B cell (primary cell): ENCODE measurements at regions not wholly inside any gene's neighbourhood (a gene's known extent, or its start where the extent isn't known, plus 50 kb on each side); places are given as distances from the start of the nearest gene placed in this dataset.

ENCODE experiments used
- ATAC-seq: fragments of 200-7000 bp; cut with Tn5 transposase; one replicate; pipeline ENCODE4 v1.10.0; 2021; ENCODE audit warnings: low read depth, mild to moderate bottlenecking, moderate number of reproducible peaks, moderate library complexity
- CTCF ChIA-PET: fragments of 350-600 bp; sonication (Branson Sonifier 250); formaldehyde crosslinking; loops from one replicate; lab custom pipeline; 2021; ENCODE audit warnings: antibody characterized with exemption, inconsistent platforms; lab: Charles Lee
- POLR2A ChIA-PET: fragments of 350-600 bp; sonication (Branson Sonifier 250); formaldehyde crosslinking; loops from one replicate; lab custom pipeline; 2021; ENCODE audit warnings: antibody characterized with exemption; lab: Charles Lee
- DNase-seq: peaks from one replicate; pipeline ENCODE4 v3.0.0; 2013
- H2AFZ ChIP-seq: 2 replicates; pipeline ENCODE4 v1.6.1; 2012; ENCODE audit warnings: mild to moderate bottlenecking, low read depth, low read length; ENCODE audit not compliant: insufficient read depth, poor library complexity, severe bottlenecking
- H3K27ac ChIP-seq, 2 donors: 1 replicate in 1 of 2; 2 replicates in 1 of 2; pipeline ENCODE4 v1.5.1; 2012 to 2013; ENCODE audit warnings: low read length in 2 of 2, mild to moderate bottlenecking in 2 of 2, moderate library complexity in 1 of 2
- H3K27me3 ChIP-seq, 4 experiments: fragments of 200-600 bp in 1 of 4; sonication (generic) in 1 of 4; replicated peaks in 1 of 4; 1 replicate in 2 of 4; 2 replicates in 2 of 4; pipeline versions ENCODE4 v1.6.1 to v1.7.0; 2013 to 2016; ENCODE audit warnings: low read length in 3 of 4, mild to moderate bottlenecking in 2 of 4, mixed read lengths in 1 of 4, moderate library complexity in 1 of 4; ENCODE audit not compliant: insufficient read depth in 4 of 4, control insufficient read depth in 3 of 4; ENCODE audit errors: control extremely low read depth in 1 of 4
- H3K36me3 ChIP-seq, 2 experiments: replicated peaks in 1 of 2; 1 replicate in 1 of 2; 2 replicates in 1 of 2; pipeline versions ENCODE4 v1.6.1 to v1.7.1; 2013; ENCODE audit warnings: low read length in 1 of 2; ENCODE audit not compliant: insufficient read depth in 2 of 2, control insufficient read depth in 1 of 2; ENCODE audit errors: control extremely low read depth in 1 of 2, extremely low read depth in 1 of 2
- H3K4me1 ChIP-seq, 2 donors: fragments of 200-600 bp in 1 of 2; sonication (generic) in 1 of 2; 1 replicate in 1 of 2; 2 replicates in 1 of 2; pipeline versions ENCODE4 v1.5.1 to v1.6.1; 2013 to 2017; ENCODE audit warnings: low read length in 2 of 2; ENCODE audit not compliant: control insufficient read depth in 2 of 2, insufficient read depth in 2 of 2
- H3K4me2 ChIP-seq: replicated peaks from 2 replicates; pipeline ENCODE3; 2012; ENCODE audit warnings: mild to moderate bottlenecking, low read depth, low read length; ENCODE audit not compliant: poor library complexity, severe bottlenecking
- H3K4me3 ChIP-seq, 5 experiments: fragments of 200-600 bp in 1 of 5; sonication (generic) in 1 of 5; 1 replicate in 3 of 5; 2 replicates in 2 of 5; pipeline versions ENCODE4 v1.5.1 to v1.7.0; 2011 to 2016; ENCODE audit warnings: low read length in 4 of 5, mild to moderate bottlenecking in 4 of 5, low read depth in 2 of 5, control low read depth in 1 of 5, moderate library complexity in 1 of 5; ENCODE audit not compliant: insufficient read depth in 1 of 5; ENCODE audit errors: control extremely low read depth in 1 of 5, extremely low read depth in 1 of 5
- H3K79me2 ChIP-seq: fragments of 200-600 bp; sonication (generic); one replicate; pipeline ENCODE4 v1.6.0; 2016; ENCODE audit warnings: low read length; ENCODE audit not compliant: control insufficient read depth, insufficient read depth
- H3K9ac ChIP-seq: fragments of 200-600 bp; sonication (generic); 2 replicates; pipeline ENCODE4 v1.6.1; 2017; ENCODE audit warnings: mild to moderate bottlenecking, low read length, moderate library complexity
- H3K9me3 ChIP-seq, 3 donors: one replicate each; pipeline versions ENCODE4 v1.6.1 to v1.7.1; 2013; ENCODE audit warnings: low read length in 2 of 3; ENCODE audit not compliant: control insufficient read depth in 2 of 3, insufficient read depth in 1 of 3; ENCODE audit errors: control extremely low read depth in 1 of 3
- H4K20me1 ChIP-seq: 2 replicates; pipeline ENCODE4 v1.6.0; 2012; ENCODE audit warnings: mild to moderate bottlenecking, low read length; ENCODE audit not compliant: insufficient read depth, control insufficient read depth, poor library complexity, severe bottlenecking
- H3K27ac Mint-ChIP-seq: one replicate; pipeline ENCODE4 v1.8.0; 2021; ENCODE audit warnings: mixed read lengths
- H3K27me3 Mint-ChIP-seq: one replicate; pipeline ENCODE4 v1.8.0; 2021; ENCODE audit warnings: mixed read lengths
- H3K4me1 Mint-ChIP-seq: one replicate; pipeline ENCODE4 v1.8.0; 2021; ENCODE audit warnings: mixed read lengths
- H3K4me3 Mint-ChIP-seq: one replicate; pipeline ENCODE4 v1.8.0; 2021; ENCODE audit warnings: mixed read lengths
- H3K9me3 Mint-ChIP-seq: one replicate; pipeline ENCODE4 v1.8.0; 2022; ENCODE audit warnings: mixed read lengths; ENCODE audit not compliant: insufficient read depth
- CTCF ChIP-seq: fragments of 200-600 bp; IDR thresholded peaks from one replicate; pipeline ENCODE4 v1.8.0; 2022; ENCODE audit warnings: antibody characterized with exemption, mild to moderate bottlenecking
- EZH2 ChIP-seq: IDR thresholded peaks from 2 replicates; pipeline ENCODE4 v1.6.1; 2012; ENCODE audit warnings: borderline replicate concordance, low read depth, mild to moderate bottlenecking, moderate library complexity, low read length; ENCODE audit not compliant: insufficient read depth, poor library complexity, severe bottlenecking
- WGBS: methylation state at CpG from one replicate; pipeline ENCODE4 v1.1.5; 2013; ENCODE audit warnings: missing lambda C conversion rate; ENCODE audit not compliant: insufficient coverage; 5-methylcytosine and 5-hydroxymethylcytosine counted together
- intact Hi-C: fragments of 100-400 bp; cut with micrococcal nuclease; formaldehyde crosslinking; loops from one replicate; pipeline ENCODE4 v1.10.0; 2022

DNA sequence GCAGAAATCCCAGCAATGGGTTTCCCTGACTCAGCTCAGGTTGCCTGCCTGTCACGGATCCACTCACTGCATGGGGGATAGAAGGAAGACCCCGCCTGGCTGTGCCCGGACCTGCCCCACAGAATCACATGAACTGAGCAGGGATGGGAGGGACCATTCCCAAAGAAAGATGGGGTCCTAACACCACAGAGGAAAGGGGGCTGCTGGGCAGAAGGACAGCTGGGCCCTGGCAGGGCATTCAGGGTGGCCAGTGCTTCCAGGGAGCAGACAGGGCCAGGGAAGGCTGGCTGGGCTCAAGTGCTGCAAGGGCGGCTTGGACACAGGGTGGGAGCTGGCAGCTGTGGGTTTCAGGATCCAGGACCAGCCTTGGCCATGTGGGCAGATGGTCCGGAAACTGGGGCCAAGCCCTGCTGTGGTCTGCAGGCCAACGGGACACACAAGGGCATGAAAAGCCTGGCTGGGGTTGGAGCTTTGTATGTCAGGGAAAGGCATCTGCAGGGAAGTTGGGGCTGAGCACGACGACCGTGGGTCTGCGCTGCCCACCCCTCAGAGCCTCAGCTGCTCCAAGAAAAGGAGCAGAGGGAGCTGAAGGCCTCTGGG lies 723.9 kb downstream of the PTPRU start:
- ATAC-seq, result no peak
- POLR2A ChIA-PET, result no interaction called here
- TF ChIP-seq CTCF, result no peak
- TF ChIP-seq EZH2, result no peak
- no peaks in the 10 kb centered on the region for H3K4me1 ChIP-seq
- H3K27ac ChIP-seq, result no peak overlapping the region
- H3K27me3 Mint-ChIP-seq, result peaks cover 5% of the 10 kb centered on the region
- peaks cover 0 to 8% (median 0%) of the 10 kb centered on the region in 3 donors for H3K9me3 ChIP-seq
- CTCF ChIA-PET, result no interaction called here
- H3K9ac ChIP-seq, result no peak overlapping the region
- H3K9me3 Mint-ChIP-seq, result no peaks in the 10 kb centered on the region
- no peaks in the 10 kb centered on the region for H4K20me1 ChIP-seq
- WGBS, result 90% methylated on average over 9 of the region's 10 CpGs
- DNase-seq, result no peak
- H3K4me3 ChIP-seq, result no peak overlapping the region
- no peaks in the 10 kb centered on the region for H3K27me3 ChIP-seq
- intact Hi-C loops, result no loop called here
- no peaks in the 10 kb centered on the region for H3K4me1 Mint-ChIP-seq
- no peak overlapping the region for H3K27ac Mint-ChIP-seq
- no peaks in the 10 kb centered on the region for H3K36me3 ChIP-seq
- no peaks in the 10 kb centered on the region for H3K79me2 ChIP-seq
- H3K4me3 Mint-ChIP-seq, result no peak overlapping the region
- no peak overlapping the region for H3K4me2 ChIP-seq
- no peak overlapping the region for H2AFZ ChIP-seq

DNA sequence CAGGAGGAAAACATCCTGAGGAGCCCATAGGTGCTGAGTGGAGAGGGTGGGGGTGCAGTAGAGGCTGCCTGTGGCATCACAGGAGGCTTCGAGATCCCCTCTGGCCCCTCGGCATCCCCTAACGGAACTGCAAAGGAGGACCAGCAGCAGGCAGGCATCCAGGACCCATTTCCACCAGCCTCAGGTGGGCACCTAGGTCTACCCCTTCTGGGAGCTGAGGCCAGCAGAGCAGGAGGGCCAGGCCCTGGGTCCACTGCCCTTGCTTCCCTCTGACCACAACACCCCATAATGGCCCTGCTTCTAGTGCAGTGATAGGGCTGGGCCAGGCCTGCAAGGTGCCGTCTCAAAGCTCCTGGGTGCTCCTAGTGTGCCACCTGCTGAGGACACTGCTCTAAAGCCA lies 723.0 kb downstream of the PTPRU start:
- no peaks in the 10 kb centered on the region for H3K4me1 Mint-ChIP-seq
- H3K27ac ChIP-seq, result no peak overlapping the region
- no peak overlapping the region for H3K27ac Mint-ChIP-seq
- CTCF ChIA-PET, result no interaction called here
- no peak overlapping the region for H3K4me3 Mint-ChIP-seq
- no peaks in the 10 kb centered on the region for H3K36me3 ChIP-seq
- TF ChIP-seq EZH2 (no peak), CTCF (no peak)
- H3K4me1 ChIP-seq, result no peaks in the 10 kb centered on the region
- intact Hi-C loops, result no loop called here
- POLR2A ChIA-PET, result no interaction called here
- H3K9me3 Mint-ChIP-seq, result no peaks in the 10 kb centered on the region
- H3K9ac ChIP-seq, result no peak overlapping the region
- H3K79me2 ChIP-seq, result no peaks in the 10 kb centered on the region
- H2AFZ ChIP-seq, result no peak overlapping the region
- H3K27me3 ChIP-seq, result no peaks in the 10 kb centered on the region
- H4K20me1 ChIP-seq, result no peaks in the 10 kb centered on the region
- peaks cover 0 to 8% (median 0%) of the 10 kb centered on the region in 3 donors for H3K9me3 ChIP-seq
- 100% methylated on average over 2 of the region's 4 CpGs for WGBS
- H3K4me3 ChIP-seq, result no peak overlapping the region
- ATAC-seq (no peak), DNase-seq (no peak)
- H3K4me2 ChIP-seq, result no peak overlapping the region
- H3K27me3 Mint-ChIP-seq, result peaks cover 5% of the 10 kb centered on the region
